ENCODE measurements at regions not wholly inside any gene's neighbourhood (a gene's known extent, or its start where the extent isn't known, plus 50 kb on each side); places are given as distances from the start of the nearest gene placed in this dataset.

GRCh38 chr10:108180878-108181277 lies 1016.4 kb upstream of the SORCS1 start:
- Histone ChIP-seq H3K79me2 (ENCODE audit: insufficient read depth, low read length) (no peaks in the 10 kb centered on the region), H3K4me2 (ENCODE audit: low read depth, low read length, poor library complexity, severe bottlenecking) (no peak overlapping the region), H3K9me2 (replicated peaks; ENCODE audit: insufficient read depth, low read length) (no peaks in the 10 kb centered on the region), H3K27ac (ENCODE audit: low read depth, low read length) (no peak overlapping the region), H3K27me3 (ENCODE audit: low read length) (no peaks in the 10 kb centered on the region), H4K20me1 (ENCODE audit: low read depth, low read length) (no peaks in the 10 kb centered on the region), H3K9ac (ENCODE audit: low read length) (no peak overlapping the region), H3K4me3 (ENCODE audit: insufficient read depth, low read length, poor library complexity, severe bottlenecking) (no peak overlapping the region), H3K36me3 (ENCODE audit: low read length) (no peaks in the 10 kb centered on the region), H2AFZ (ENCODE audit: low read depth, low read length, severe bottlenecking) (no peak overlapping the region), H3F3A (ENCODE audit: insufficient read depth) (no peaks in the 10 kb centered on the region), H3K9me3 (ENCODE audit: insufficient read depth, low read length) (no peaks in the 10 kb centered on the region)
- no peak for TF ChIP-seq EZH2phosphoT487 (conservative IDR thresholded peaks at IDR 0.05; ENCODE audit: low read length)
- TF ChIP-seq, protein P1, sequence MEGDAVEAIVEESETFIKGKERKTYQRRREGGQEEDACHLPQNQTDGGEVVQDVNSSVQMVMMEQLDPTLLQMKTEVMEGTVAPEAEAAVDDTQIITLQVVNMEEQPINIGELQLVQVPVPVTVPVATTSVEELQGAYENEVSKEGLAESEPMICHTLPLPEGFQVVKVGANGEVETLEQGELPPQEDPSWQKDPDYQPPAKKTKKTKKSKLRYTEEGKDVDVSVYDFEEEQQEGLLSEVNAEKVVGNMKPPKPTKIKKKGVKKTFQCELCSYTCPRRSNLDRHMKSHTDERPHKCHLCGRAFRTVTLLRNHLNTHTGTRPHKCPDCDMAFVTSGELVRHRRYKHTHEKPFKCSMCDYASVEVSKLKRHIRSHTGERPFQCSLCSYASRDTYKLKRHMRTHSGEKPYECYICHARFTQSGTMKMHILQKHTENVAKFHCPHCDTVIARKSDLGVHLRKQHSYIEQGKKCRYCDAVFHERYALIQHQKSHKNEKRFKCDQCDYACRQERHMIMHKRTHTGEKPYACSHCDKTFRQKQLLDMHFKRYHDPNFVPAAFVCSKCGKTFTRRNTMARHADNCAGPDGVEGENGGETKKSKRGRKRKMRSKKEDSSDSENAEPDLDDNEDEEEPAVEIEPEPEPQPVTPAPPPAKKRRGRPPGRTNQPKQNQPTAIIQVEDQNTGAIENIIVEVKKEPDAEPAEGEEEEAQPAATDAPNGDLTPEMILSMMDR (IDR thresholded peaks at IDR 0.05; ENCODE audit: insufficient read depth, low read length, poor library complexity, severe bottlenecking): no peak

DNA sequence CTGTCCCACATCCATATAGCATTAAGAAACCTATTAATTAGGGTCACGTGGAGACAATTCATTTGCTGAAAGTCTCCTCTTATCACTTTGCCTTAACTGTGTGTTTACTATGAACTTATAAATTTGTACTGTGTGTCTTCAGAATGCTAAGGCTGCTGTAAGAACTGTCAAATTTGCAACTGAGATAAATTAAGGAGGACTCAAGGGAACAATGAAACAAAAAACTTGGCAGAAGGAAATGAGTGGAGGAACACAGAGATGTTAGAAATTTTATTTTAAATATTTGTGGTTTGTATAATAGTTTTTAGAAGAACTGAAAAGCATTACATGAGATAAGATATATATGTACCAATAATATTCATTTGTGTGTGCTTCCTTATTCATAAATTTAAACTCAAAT lies 1005.3 kb upstream of the SORCS1 start:
- Histone ChIP-seq H2AFZ (ENCODE audit: low read depth, low read length, severe bottlenecking) (no peak overlapping the region), H3F3A (ENCODE audit: insufficient read depth) (no peaks in the 10 kb centered on the region), H4K20me1 (ENCODE audit: low read depth, low read length) (no peaks in the 10 kb centered on the region), H3K4me2 (ENCODE audit: low read depth, low read length, poor library complexity, severe bottlenecking) (no peak overlapping the region), H3K9me3 (ENCODE audit: insufficient read depth, low read length) (no peaks in the 10 kb centered on the region), H3K79me2 (ENCODE audit: insufficient read depth, low read length) (no peaks in the 10 kb centered on the region), H3K27me3 (ENCODE audit: low read length) (no peaks in the 10 kb centered on the region), H3K4me3 (ENCODE audit: insufficient read depth, low read length, poor library complexity, severe bottlenecking) (no peak overlapping the region), H3K9me2 (replicated peaks; ENCODE audit: insufficient read depth, low read length) (no peaks in the 10 kb centered on the region), H3K27ac (ENCODE audit: low read depth, low read length) (no peak overlapping the region), H3K36me3 (ENCODE audit: low read length) (no peaks in the 10 kb centered on the region), H3K9ac (ENCODE audit: low read length) (no peak overlapping the region)
- TF ChIP-seq, protein P1 (IDR thresholded peaks at IDR 0.05; ENCODE audit: insufficient read depth, low read length, poor library complexity, severe bottlenecking): no peak
- TF ChIP-seq EZH2phosphoT487 (conservative IDR thresholded peaks at IDR 0.05; ENCODE audit: low read length): no peak

DNA sequence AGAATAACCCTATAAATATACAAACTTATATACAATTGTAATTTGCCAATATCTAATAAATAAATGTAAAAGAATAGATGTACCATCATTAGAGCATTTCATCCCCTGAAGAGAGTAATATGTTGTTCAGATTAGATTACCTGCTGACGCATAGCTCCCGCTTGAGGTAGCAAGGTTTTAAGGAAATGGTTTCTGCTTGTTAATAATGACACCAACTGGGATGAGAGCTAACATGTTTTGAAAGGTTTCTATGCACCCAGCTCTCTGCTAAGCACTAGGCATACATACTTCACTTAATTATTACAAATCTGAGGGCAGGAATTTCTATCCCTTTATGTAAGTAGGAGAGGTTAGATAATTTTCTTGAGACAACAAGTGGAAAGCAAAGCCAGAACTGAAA lies 1003.3 kb upstream of the SORCS1 start:
- Histone ChIP-seq H3K27me3 (ENCODE audit: low read length) (no peaks in the 10 kb centered on the region), H3K4me2 (ENCODE audit: low read depth, low read length, poor library complexity, severe bottlenecking) (no peak overlapping the region), H3K9me2 (replicated peaks; ENCODE audit: insufficient read depth, low read length) (no peaks in the 10 kb centered on the region), H3F3A (ENCODE audit: insufficient read depth) (no peaks in the 10 kb centered on the region), H3K27ac (ENCODE audit: low read depth, low read length) (no peak overlapping the region), H3K36me3 (ENCODE audit: low read length) (no peaks in the 10 kb centered on the region), H3K79me2 (ENCODE audit: insufficient read depth, low read length) (no peaks in the 10 kb centered on the region), H3K9ac (ENCODE audit: low read length) (no peak overlapping the region), H2AFZ (ENCODE audit: low read depth, low read length, severe bottlenecking) (no peak overlapping the region), H4K20me1 (ENCODE audit: low read depth, low read length) (no peaks in the 10 kb centered on the region), H3K4me3 (ENCODE audit: insufficient read depth, low read length, poor library complexity, severe bottlenecking) (no peak overlapping the region), H3K9me3 (ENCODE audit: insufficient read depth, low read length) (no peaks in the 10 kb centered on the region)
- TF ChIP-seq EZH2phosphoT487 (conservative IDR thresholded peaks at IDR 0.05; ENCODE audit: low read length): no peak
- TF ChIP-seq, protein P1 (IDR thresholded peaks at IDR 0.05; ENCODE audit: insufficient read depth, low read length, poor library complexity, severe bottlenecking): no peak
